HepG2 (cell line): ENCODE measurements at regions not wholly inside any gene's neighbourhood (a gene's known extent, or its start where the extent isn't known, plus 50 kb on each side); places are given as distances from the start of the nearest gene placed in this dataset.

Source experiments
- HOXA3 ChIP-seq: sonication (generic); formaldehyde crosslinking; IDR thresholded peaks from 2 replicates; pipeline ENCODE4 v1.5.0; 2020; ENCODE audit warnings: missing genetic modification reagents
- ZBTB20 ChIP-seq: sonication (generic); formaldehyde crosslinking; IDR thresholded peaks from 2 replicates; pipeline ENCODE4 v1.8.1; 2023; ENCODE audit warnings: missing genetic modification reagents, low read depth, mild to moderate bottlenecking, borderline replicate concordance
- ZNF598 ChIP-seq: sonication (generic); formaldehyde crosslinking; IDR thresholded peaks from 2 replicates; pipeline ENCODE4 v1.5.1; 2020; ENCODE audit warnings: mild to moderate bottlenecking, missing genetic modification reagents, borderline replicate concordance
- ZNF660 ChIP-seq: sonication (generic); formaldehyde crosslinking; IDR thresholded peaks from 2 replicates; pipeline ENCODE4 v1.5.1; 2020; ENCODE audit warnings: mild to moderate bottlenecking, low read depth, missing genetic modification reagents, borderline replicate concordance
- TF ChIP-seq, protein P1 (sequence below): IDR thresholded peaks from 2 replicates; pipeline ENCODE4 v1.6.1; 2016; ENCODE audit warnings: low read depth, control low read depth
- TF ChIP-seq, protein P2 (sequence below): sonication (generic); formaldehyde crosslinking; IDR thresholded peaks from one replicate; pipeline ENCODE4 v1.5.1; 2020; ENCODE audit warnings: mild to moderate bottlenecking, missing genetic modification reagents; ENCODE audit errors: not compliant biosample characterization

DNA sequence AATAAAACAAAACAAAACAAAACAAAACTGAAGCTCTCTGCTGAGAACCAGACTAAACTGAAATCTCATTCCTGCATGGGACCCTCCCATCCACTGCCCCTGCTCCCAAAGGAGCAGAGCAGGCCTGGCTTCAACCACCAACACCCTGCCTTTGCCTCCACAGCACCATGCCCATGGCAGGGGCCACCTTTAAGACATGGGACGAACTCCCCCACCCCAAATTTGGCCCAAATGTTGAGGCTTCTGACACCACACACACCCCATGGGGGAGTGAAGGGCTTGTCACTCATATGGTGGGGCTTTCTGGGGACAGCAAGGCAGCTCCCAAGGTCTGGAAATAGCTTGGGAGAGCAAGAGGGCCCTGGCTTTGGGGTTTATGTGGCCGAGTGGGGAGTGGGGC, 177.2 kb downstream of the KIF26A start (continued):
- TF ChIP-seq, protein P1, sequence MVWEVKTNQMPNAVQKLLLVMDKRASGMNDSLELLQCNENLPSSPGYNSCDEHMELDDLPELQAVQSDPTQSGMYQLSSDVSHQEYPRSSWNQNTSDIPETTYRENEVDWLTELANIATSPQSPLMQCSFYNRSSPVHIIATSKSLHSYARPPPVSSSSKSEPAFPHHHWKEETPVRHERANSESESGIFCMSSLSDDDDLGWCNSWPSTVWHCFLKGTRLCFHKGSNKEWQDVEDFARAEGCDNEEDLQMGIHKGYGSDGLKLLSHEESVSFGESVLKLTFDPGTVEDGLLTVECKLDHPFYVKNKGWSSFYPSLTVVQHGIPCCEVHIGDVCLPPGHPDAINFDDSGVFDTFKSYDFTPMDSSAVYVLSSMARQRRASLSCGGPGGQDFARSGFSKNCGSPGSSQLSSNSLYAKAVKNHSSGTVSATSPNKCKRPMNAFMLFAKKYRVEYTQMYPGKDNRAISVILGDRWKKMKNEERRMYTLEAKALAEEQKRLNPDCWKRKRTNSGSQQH (CRISPR knock-in tag) = no peak
- TF ChIP-seq ZNF660 (CRISPR knock-in tag) = no peak
- TF ChIP-seq ZBTB20 (CRISPR knock-in tag) = no peak
- no peak for TF ChIP-seq ZNF598 (CRISPR knock-in tag)
- no peak for TF ChIP-seq HOXA3 (CRISPR knock-in tag)
- TF ChIP-seq, protein P2, sequence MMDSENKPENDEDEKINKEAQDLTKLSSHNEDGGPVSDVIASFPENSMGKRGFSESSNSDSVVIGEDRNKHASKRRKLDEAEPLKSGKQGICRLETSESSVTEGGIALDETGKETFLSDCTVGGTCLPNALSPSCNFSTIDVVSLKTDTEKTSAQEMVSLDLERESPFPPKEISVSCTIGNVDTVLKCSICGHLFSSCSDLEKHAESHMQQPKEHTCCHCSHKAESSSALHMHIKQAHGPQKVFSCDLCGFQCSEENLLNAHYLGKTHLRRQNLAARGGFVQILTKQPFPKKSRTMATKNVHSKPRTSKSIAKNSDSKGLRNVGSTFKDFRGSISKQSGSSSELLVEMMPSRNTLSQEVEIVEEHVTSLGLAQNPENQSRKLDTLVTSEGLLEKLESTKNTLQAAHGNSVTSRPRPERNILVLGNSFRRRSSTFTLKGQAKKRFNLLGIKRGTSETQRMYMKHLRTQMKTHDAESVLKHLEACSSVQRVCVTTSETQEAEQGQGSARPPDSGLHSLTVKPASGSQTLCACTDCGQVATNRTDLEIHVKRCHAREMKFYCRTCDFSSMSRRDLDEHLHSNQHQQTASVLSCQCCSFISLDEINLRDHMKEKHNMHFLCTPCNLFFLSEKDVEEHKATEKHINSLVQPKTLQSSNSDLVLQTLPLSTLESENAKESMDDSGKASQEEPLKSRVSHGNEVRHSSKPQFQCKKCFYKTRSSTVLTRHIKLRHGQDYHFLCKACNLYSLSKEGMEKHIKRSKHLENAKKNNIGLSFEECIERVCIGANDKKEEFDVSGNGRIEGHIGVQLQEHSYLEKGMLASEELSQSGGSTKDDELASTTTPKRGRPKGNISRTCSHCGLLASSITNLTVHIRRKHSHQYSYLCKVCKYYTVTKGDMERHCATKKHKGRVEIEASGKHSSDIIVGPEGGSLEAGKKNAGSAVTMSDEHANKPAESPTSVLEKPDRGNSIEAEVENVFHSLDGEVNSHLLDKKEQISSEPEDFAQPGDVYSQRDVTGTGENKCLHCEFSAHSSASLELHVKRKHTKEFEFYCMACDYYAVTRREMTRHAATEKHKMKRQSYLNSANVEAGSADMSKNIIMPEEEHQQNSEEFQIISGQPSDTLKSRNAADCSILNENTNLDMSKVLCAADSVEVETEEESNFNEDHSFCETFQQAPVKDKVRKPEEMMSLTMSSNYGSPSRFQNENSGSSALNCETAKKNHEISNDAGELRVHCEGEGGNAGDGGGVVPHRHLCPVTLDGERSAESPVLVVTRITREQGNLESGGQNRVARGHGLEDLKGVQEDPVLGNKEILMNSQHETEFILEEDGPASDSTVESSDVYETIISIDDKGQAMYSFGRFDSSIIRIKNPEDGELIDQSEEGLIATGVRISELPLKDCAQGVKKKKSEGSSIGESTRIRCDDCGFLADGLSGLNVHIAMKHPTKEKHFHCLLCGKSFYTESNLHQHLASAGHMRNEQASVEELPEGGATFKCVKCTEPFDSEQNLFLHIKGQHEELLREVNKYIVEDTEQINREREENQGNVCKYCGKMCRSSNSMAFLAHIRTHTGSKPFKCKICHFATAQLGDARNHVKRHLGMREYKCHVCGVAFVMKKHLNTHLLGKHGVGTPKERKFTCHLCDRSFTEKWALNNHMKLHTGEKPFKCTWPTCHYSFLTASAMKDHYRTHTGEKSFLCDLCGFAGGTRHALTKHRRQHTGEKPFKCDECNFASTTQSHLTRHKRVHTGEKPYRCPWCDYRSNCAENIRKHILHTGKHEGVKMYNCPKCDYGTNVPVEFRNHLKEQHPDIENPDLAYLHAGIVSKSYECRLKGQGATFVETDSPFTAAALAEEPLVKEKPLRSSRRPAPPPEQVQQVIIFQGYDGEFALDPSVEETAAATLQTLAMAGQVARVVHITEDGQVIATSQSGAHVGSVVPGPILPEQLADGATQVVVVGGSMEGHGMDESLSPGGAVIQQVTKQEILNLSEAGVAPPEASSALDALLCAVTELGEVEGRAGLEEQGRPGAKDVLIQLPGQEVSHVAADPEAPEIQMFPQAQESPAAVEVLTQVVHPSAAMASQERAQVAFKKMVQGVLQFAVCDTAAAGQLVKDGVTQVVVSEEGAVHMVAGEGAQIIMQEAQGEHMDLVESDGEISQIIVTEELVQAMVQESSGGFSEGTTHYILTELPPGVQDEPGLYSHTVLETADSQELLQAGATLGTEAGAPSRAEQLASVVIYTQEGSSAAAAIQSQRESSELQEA (CRISPR knock-in tag) = no peak
